GM12865 (cell line): ENCODE measurements at regions not wholly inside any gene's neighbourhood (a gene's known extent, or its start where the extent isn't known, plus 50 kb on each side); places are given as distances from the start of the nearest gene placed in this dataset.

Experiments
- DNase-seq: peaks from one replicate; pipeline ENCODE4 v3.0.0; 2010; ENCODE audit warnings: low read depth
- H3K4me3 ChIP-seq: 2 replicates; pipeline ENCODE4 v1.5.1; 2011; ENCODE audit warnings: mild to moderate bottlenecking, low read depth, low read length, control low read depth
- TF ChIP-seq, protein P1 (sequence below): IDR thresholded peaks from 2 replicates; pipeline ENCODE4 v1.5.1; 2011; ENCODE audit warnings: low read length, control low read depth, low read depth, inconsistent platforms; ENCODE audit not compliant: insufficient read depth; ENCODE audit errors: missing control alignments

DNA sequence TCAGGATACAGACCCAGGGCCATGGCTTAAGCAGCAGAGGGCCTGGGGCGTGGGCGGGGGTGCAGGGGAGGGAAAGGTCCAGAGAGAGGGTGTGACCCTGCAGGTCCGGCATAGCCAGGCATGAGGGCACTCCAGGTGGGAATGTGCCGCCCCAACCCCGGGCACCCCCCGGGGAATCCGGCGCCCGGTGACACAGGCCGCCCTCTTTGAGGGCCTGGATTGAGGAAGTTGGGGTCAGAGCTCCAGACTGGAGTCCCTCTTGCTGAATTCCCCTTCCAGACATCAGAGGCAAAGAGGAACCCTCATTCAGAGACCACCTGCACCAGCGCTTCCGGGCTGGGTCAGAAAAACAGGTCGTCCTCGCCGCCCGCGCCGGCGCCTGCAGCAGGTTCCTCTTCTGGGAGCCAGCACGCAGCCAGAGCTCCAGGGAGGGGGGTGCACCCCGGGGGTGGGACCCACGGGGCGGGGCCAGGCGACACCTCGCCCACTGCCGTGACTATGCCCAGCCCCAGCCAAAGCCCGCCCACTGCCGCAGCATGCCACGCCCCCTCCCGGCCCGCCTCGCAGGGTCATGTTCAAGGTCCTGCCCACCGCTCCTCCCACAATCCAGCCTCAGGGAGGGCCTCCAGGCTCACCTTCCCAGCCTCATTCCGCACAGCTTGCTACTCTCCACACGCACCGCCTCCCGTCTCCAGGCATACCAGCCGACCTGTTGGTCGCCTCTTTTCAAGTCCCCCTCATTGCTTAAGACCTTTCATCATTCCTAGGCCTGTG, 98.3 kb upstream of the ID2 start:
- peak overlapping the region; percentile 31 for H3K4me3 ChIP-seq

DNA sequence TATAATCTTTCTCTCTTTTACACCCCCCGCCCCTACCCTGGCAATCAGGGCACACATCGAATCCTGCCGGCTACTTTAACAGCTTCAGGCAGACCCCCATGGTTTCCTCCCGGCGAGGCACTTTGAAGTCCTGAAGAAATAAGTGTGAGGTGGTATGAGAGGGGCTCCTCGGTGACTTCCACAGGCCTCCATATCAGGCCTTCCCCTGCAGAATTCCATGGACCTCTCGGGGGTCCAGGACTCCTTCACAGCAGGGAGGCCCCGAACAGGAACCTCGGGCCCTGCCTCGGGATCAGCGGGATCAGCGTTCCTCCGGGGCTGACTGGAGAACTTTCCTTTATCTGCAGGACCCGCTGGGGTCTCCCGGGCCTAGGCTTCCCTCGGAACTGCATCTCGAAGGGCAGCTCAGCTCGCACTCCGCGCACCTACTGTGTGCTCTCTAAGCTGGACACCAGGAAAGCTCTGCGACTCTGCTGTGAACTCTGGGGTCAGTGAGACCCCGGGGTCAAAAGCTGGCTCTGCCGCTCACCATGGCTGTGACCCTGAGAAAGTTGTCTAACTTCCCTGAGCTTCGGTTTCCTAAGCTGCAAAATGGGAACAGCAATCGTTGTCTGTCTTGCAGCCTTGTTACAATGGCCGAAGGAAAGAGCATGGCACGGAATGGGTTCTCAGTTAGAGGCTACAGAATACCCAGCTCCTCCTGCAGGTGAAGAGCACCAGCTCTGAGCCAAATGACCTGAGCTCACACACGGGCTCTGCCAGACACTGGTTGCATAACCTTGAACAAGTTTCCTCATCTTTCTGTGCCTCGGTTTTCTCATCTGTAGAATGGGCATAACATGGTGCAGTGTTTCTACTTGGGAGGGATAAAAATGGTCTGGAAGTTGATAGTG, 97.4 kb upstream of the ID2 start:
- peak overlapping the region; percentile 31 for H3K4me3 ChIP-seq
- no peak for DNase-seq
- TF ChIP-seq, protein P1, sequence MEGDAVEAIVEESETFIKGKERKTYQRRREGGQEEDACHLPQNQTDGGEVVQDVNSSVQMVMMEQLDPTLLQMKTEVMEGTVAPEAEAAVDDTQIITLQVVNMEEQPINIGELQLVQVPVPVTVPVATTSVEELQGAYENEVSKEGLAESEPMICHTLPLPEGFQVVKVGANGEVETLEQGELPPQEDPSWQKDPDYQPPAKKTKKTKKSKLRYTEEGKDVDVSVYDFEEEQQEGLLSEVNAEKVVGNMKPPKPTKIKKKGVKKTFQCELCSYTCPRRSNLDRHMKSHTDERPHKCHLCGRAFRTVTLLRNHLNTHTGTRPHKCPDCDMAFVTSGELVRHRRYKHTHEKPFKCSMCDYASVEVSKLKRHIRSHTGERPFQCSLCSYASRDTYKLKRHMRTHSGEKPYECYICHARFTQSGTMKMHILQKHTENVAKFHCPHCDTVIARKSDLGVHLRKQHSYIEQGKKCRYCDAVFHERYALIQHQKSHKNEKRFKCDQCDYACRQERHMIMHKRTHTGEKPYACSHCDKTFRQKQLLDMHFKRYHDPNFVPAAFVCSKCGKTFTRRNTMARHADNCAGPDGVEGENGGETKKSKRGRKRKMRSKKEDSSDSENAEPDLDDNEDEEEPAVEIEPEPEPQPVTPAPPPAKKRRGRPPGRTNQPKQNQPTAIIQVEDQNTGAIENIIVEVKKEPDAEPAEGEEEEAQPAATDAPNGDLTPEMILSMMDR: no peak

More for the DNA sequence above, 98.3 kb upstream of the ID2 start:
- TF ChIP-seq, protein P1: no peak
- peak; percentile 94 for DNase-seq

DNA sequence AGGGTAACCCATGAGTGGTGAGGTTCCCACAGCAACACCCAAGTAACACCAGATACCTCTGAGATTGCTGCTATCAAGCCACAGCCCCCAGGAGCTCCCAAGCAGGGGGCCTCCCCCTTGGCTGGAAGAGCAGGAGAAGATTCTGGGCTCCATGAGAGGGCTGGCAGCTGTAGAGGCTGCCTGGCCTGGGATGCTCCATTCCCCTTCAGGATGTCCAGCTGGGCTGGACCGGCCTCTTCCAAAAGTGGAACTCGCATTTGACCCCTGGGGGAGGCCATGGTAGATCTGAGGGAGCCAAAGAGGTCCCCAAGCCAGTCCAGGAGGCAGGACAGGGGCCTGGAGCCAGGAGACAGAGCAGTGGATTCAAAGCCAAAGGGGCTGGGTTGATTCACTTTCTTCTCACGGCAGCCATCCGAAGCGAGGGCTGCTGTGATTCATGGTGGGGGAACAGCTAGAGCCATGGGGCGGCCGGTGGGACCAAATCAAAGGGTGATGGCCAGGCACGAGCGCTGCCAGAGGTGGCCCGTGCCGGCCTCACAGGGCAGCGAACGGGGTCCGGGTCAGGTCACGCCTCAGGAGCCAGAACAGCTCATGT, 95.3 kb upstream of the ID2 start:
- TF ChIP-seq, protein P1: no peak
- DNase-seq: no peak
- H3K4me3 ChIP-seq: no peak overlapping the region

DNA sequence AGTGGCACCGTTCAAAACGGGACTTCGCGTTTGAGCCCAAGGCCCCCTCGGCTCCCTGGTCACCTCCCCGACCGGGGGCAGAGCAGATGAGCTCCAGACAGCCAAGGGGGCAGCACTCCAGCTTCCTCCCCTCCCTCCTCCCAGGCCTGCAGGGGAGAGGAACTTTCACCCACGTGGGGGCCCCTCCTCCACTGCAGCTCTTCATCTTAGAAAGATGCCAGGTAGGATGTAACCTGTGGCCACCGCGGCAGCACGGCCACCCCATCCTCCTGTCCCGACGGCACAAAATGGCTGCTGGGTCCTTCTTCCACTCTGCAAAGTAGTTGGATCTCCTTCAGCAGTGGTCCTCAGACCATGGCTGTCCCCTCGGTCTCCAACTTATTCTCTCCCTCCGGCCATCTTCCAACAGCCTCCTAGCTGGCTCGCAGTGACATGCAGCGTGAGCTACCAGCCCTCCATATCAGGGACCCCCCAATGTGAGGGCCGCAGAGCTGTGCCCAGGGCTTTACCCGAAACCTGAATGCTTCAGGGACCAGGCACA, 94.5 kb upstream of the ID2 start:
- no peak overlapping the region for H3K4me3 ChIP-seq
- TF ChIP-seq, protein P1: no peak
- no peak for DNase-seq

DNA sequence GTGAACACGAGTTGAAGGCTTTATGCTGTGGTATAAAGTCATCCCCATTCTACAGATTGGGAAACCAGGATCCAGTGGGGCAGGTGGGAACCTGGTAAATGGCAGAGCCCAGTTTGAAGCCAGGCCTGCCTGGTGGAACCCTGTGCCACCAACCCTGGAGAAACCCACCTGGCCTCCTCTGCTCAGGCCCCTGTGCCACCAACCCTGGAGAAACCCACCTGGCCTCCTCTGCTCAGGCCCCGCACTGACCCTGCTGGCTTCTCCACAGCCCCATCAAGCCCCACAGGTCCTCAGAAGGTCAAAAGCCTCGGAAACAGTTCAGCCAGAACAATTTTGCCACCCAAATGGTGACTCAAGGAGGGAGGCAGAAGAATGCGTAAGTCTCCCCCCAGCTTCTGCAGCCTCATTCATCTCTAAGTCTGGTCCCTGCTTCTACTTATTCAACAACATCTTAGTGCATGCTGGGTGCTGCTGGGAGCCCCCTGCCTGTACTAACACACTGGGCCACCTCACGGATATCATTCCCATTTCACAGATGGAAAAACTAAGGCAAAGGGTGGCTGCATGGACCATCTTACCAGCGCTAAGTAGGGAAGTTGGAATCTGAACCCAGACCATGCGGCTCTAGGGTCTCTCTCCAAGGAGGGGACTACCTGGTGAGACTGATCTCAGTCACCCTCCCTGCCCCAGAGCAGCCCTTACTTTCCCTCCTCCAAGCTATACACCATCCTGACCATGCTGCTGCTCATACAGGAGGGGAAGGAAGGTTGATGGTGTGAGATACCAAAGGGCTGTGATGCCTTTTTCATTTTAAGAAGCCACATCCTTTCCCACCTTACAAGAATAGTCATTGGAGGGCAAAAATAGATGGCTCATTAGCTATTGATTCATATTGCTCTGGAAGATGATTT, 93.7 kb upstream of the ID2 start:
- TF ChIP-seq, protein P1: no peak
- H3K4me3 ChIP-seq: no peak overlapping the region

DNA sequence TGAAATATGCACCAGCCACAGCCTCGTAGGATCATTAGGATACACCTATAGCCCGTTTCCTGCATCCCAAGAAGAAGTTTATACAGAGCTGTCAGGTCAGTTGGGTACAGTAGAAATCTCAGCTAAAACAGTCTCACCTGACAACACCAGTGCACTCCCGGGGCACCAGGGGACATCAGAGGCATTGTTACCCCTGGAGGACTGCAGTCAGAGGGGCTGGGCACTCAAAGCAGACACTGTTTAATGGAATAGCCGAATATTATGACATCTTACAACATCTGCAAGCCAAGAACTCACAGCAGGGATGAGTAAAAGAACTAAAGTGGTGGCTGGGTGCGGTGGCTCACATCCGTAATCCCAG, 93.0 kb upstream of the ID2 start:
- TF ChIP-seq, protein P1: no peak
- no peak overlapping the region for H3K4me3 ChIP-seq
- no peak for DNase-seq

More for the DNA sequence above, 93.7 kb upstream of the ID2 start:
- no peak for DNase-seq
